CD4-positive, alpha-beta memory T cell (primary cell): ENCODE measurements at regions not wholly inside any gene's neighbourhood (a gene's known extent, or its start where the extent isn't known, plus 50 kb on each side); places are given as distances from the start of the nearest gene placed in this dataset.
A peak's percentile ranks its signal among the peaks of the same experiment; 100 is the strongest.

Experiments
- CTCF ChIA-PET: fragments of 350-600 bp; sonication (Branson Sonifier 250); formaldehyde crosslinking; loops from one replicate; lab custom pipeline; 2021; ENCODE audit warnings: inconsistent platforms; ENCODE audit not compliant: partially characterized antibody; lab: Charles Lee
- POLR2A ChIA-PET: fragments of 350-600 bp; sonication (Branson Sonifier 250); formaldehyde crosslinking; loops from one replicate; lab custom pipeline; 2021; ENCODE audit not compliant: partially characterized antibody; lab: Charles Lee
- DNase-seq, 5 donors: peaks; one replicate each; pipeline versions ENCODE4 v3.0.0 to v3.0.0-alpha.2; 2020 to 2022; ENCODE audit warnings: mixed read lengths in 1 of 5
- H3K27ac ChIP-seq: one replicate; pipeline ENCODE4 v1.7.0; 2013; ENCODE audit warnings: low read depth, low read length
- H3K27me3 ChIP-seq: 2 replicates; pipeline ENCODE4 v1.7.0; 2013; ENCODE audit warnings: mild to moderate bottlenecking, low read length, moderate library complexity; ENCODE audit not compliant: insufficient read depth
- H3K36me3 ChIP-seq: 2 replicates; pipeline ENCODE4 v1.7.0; 2013; ENCODE audit warnings: mild to moderate bottlenecking, low read length, moderate library complexity; ENCODE audit not compliant: insufficient read depth
- H3K4me1 ChIP-seq: 2 replicates; pipeline ENCODE4 v1.7.0; 2013; ENCODE audit warnings: mild to moderate bottlenecking, low read length, moderate library complexity; ENCODE audit not compliant: insufficient read depth
- H3K4me3 ChIP-seq, 2 donors: one replicate each; pipeline ENCODE4 v1.7.0; 2013; ENCODE audit warnings: low read length in 2 of 2, mild to moderate bottlenecking in 1 of 2
- H3K9me3 ChIP-seq, 2 donors: one replicate each; pipeline ENCODE4 v1.7.0; 2013; ENCODE audit warnings: low read length in 2 of 2, control low read depth in 1 of 2; ENCODE audit not compliant: control insufficient read depth in 1 of 2
- H3K27ac Mint-ChIP-seq, 7 donors: one replicate each; pipeline ENCODE4 v1.8.0; 2020 to 2021; ENCODE audit warnings: mixed read lengths in 7 of 7, mild to moderate bottlenecking in 6 of 7, inconsistent platforms in 3 of 7, moderate library complexity in 3 of 7
- H3K27me3 Mint-ChIP-seq, 2 donors: one replicate each; pipeline ENCODE4 v1.8.0; 2020 to 2021; ENCODE audit warnings: mixed read lengths in 2 of 2
- H3K36me3 Mint-ChIP-seq, 2 donors: one replicate each; pipeline ENCODE4 v1.8.0; 2020 to 2021; ENCODE audit warnings: mixed read lengths in 2 of 2, inconsistent platforms in 1 of 2, mild to moderate bottlenecking in 1 of 2
- H3K4me1 Mint-ChIP-seq, 4 donors: one replicate each; pipeline ENCODE4 v1.8.0; 2020 to 2021; ENCODE audit warnings: mixed read lengths in 4 of 4, mild to moderate bottlenecking in 1 of 4
- H3K4me3 Mint-ChIP-seq, 8 donors: one replicate each; pipeline ENCODE4 v1.8.0; 2020 to 2021; ENCODE audit warnings: mixed read lengths in 8 of 8, mild to moderate bottlenecking in 7 of 8, moderate library complexity in 6 of 8, inconsistent platforms in 3 of 8
- H3K9me3 Mint-ChIP-seq, 8 donors: one replicate each; pipeline ENCODE4 v1.8.0; 2020 to 2021; ENCODE audit warnings: mixed read lengths in 8 of 8, mild to moderate bottlenecking in 5 of 8, inconsistent platforms in 3 of 8, moderate library complexity in 1 of 8
- intact Hi-C: fragments of 100-400 bp; cut with micrococcal nuclease; formaldehyde crosslinking; loops from one replicate; pipeline ENCODE4 v1.15.1; 2023

GRCh38 chr5:17802256-17802655, 168.0 kb downstream of the TAF11L14 start:
- no peaks in the 10 kb centered on the region for H3K4me1 ChIP-seq
- POLR2A ChIA-PET: no interaction called here
- H3K27me3 ChIP-seq: no peaks in the 10 kb centered on the region
- CTCF ChIA-PET: no interaction called here
- H3K4me3 ChIP-seq: no peak overlapping the region
- intact Hi-C loops: no loop called here
- Mint-ChIP-seq H3K27me3 (no peaks in the 10 kb centered on the region), H3K4me1 (no peaks in the 10 kb centered on the region), H3K9me3 (peaks cover 0 to 11% (median 4%) of the 10 kb centered on the region in 8 donors), H3K4me3 (no peak overlapping the region), H3K27ac (no peak overlapping the region), H3K36me3 (no peaks in the 10 kb centered on the region)
- no peak overlapping the region for H3K27ac ChIP-seq
- H3K9me3 ChIP-seq: no peaks in the 10 kb centered on the region
- H3K36me3 ChIP-seq: no peaks in the 10 kb centered on the region
- DNase-seq: no peak

- no peaks in the 10 kb centered on the region for H3K36me3 Mint-ChIP-seq
- intact Hi-C loops: no loop called here
- DNase-seq: no peak
- CTCF ChIA-PET: no interaction called here
- Histone ChIP-seq H3K9me3 (no peaks in the 10 kb centered on the region), H3K4me1 (no peaks in the 10 kb centered on the region), H3K27ac (no peak overlapping the region), H3K36me3 (no peaks in the 10 kb centered on the region), H3K4me3 (no peak overlapping the region), H3K27me3 (no peaks in the 10 kb centered on the region)
- POLR2A ChIA-PET: no interaction called here
- peaks cover 0 to 6% (median 2%) of the 10 kb centered on the region in 8 donors for H3K9me3 Mint-ChIP-seq
- H3K4me1 Mint-ChIP-seq: no peaks in the 10 kb centered on the region
- H3K27ac Mint-ChIP-seq: no peak overlapping the region
- H3K4me3 Mint-ChIP-seq: no peak overlapping the region
- H3K27me3 Mint-ChIP-seq: no peaks in the 10 kb centered on the region
These were observed 169.7 kb downstream of the TAF11L14 start for GRCh38 chr5:17803971-17804370.

GRCh38 chr5:17805227-17805825, 171.1 kb downstream of the TAF11L14 start:
- H3K27ac Mint-ChIP-seq: no peak overlapping the region
- H3K27me3 Mint-ChIP-seq: no peaks in the 10 kb centered on the region

GRCh38 chr5:17806818-17807468, 172.7 kb downstream of the TAF11L14 start:
- POLR2A ChIA-PET: no interaction called here
- peak in 1 of 5 donors; percentile 33 for DNase-seq
- H3K4me3 Mint-ChIP-seq: no peak overlapping the region
- CTCF ChIA-PET: no interaction called here
- H3K27me3 Mint-ChIP-seq: no peaks in the 10 kb centered on the region
- peaks cover 0 to 7% (median 0%) of the 10 kb centered on the region in 8 donors for H3K9me3 Mint-ChIP-seq
- no peaks in the 10 kb centered on the region for H3K4me1 Mint-ChIP-seq
- Histone ChIP-seq H3K9me3 (no peaks in the 10 kb centered on the region), H3K4me3 (no peak overlapping the region), H3K36me3 (no peaks in the 10 kb centered on the region), H3K4me1 (no peaks in the 10 kb centered on the region), H3K27me3 (no peaks in the 10 kb centered on the region), H3K27ac (no peak overlapping the region)
- intact Hi-C loops: no loop called here
- no peak overlapping the region for H3K27ac Mint-ChIP-seq
- H3K36me3 Mint-ChIP-seq: no peaks in the 10 kb centered on the region

More at GRCh38 chr5:17805227-17805825, 171.1 kb downstream of the TAF11L14 start:
- Mint-ChIP-seq H3K36me3 (no peaks in the 10 kb centered on the region), H3K4me1 (no peaks in the 10 kb centered on the region), H3K4me3 (no peak overlapping the region), H3K9me3 (peaks cover 0 to 5% (median 0%) of the 10 kb centered on the region in 8 donors)
- ChIA-PET CTCF (no interaction called here), POLR2A (no interaction called here)
- H3K27ac ChIP-seq: no peak overlapping the region
- no peak overlapping the region for H3K4me3 ChIP-seq
- intact Hi-C loops: no loop called here
- H3K36me3 ChIP-seq: no peaks in the 10 kb centered on the region
- H3K4me1 ChIP-seq: no peaks in the 10 kb centered on the region
- no peaks in the 10 kb centered on the region for H3K9me3 ChIP-seq
- no peak for DNase-seq
- no peaks in the 10 kb centered on the region for H3K27me3 ChIP-seq

- no peak overlapping the region for H3K27ac Mint-ChIP-seq
- no peak for DNase-seq
- intact Hi-C loops: no loop called here
- H3K36me3 ChIP-seq: no peaks in the 10 kb centered on the region
- ChIA-PET CTCF (interaction anchor here (0.5 kb wide), 1 partner anchor 269 kb away, joined by 4 read pairs; no protein-coding TSS in a partner anchor), POLR2A (no interaction called here)
- no peaks in the 10 kb centered on the region for H3K27me3 Mint-ChIP-seq
- no peaks in the 10 kb centered on the region for H3K9me3 ChIP-seq
- no peak overlapping the region for H3K4me3 ChIP-seq
- no peak overlapping the region for H3K4me3 Mint-ChIP-seq
- peaks cover 0 to 7% (median 0%) of the 10 kb centered on the region in 8 donors for H3K9me3 Mint-ChIP-seq
- no peaks in the 10 kb centered on the region for H3K4me1 ChIP-seq
- H3K36me3 Mint-ChIP-seq: no peaks in the 10 kb centered on the region
- no peak overlapping the region for H3K27ac ChIP-seq
- no peaks in the 10 kb centered on the region for H3K4me1 Mint-ChIP-seq
- H3K27me3 ChIP-seq: no peaks in the 10 kb centered on the region
These were observed 174.3 kb downstream of the TAF11L14 start for GRCh38 chr5:17808566-17808965.

GRCh38 chr5:17810734-17811133, 176.5 kb downstream of the TAF11L14 start:
- Mint-ChIP-seq H3K27me3 (no peaks in the 10 kb centered on the region), H3K4me3 (no peak overlapping the region), H3K4me1 (no peaks in the 10 kb centered on the region), H3K36me3 (no peaks in the 10 kb centered on the region), H3K9me3 (peaks cover 0 to 5% (median 0%) of the 10 kb centered on the region in 8 donors), H3K27ac (no peak overlapping the region)
- POLR2A ChIA-PET: no interaction called here
- CTCF ChIA-PET: no interaction called here
- DNase-seq: no peak
- H3K27ac ChIP-seq: no peak overlapping the region
- H3K4me3 ChIP-seq: no peak overlapping the region
- no peaks in the 10 kb centered on the region for H3K9me3 ChIP-seq
- no peaks in the 10 kb centered on the region for H3K4me1 ChIP-seq
- H3K36me3 ChIP-seq: no peaks in the 10 kb centered on the region
- no peaks in the 10 kb centered on the region for H3K27me3 ChIP-seq
- intact Hi-C loops: no loop called here

- H3K36me3 Mint-ChIP-seq: no peaks in the 10 kb centered on the region
- no peak overlapping the region for H3K27ac Mint-ChIP-seq
- Histone ChIP-seq H3K36me3 (no peaks in the 10 kb centered on the region), H3K4me1 (no peaks in the 10 kb centered on the region), H3K27ac (no peak overlapping the region), H3K4me3 (no peak overlapping the region), H3K27me3 (no peaks in the 10 kb centered on the region), H3K9me3 (no peaks in the 10 kb centered on the region)
- no peaks in the 10 kb centered on the region for H3K27me3 Mint-ChIP-seq
- H3K4me1 Mint-ChIP-seq: no peaks in the 10 kb centered on the region
- DNase-seq: no peak
- intact Hi-C loops: no loop called here
- POLR2A ChIA-PET: no interaction called here
- H3K9me3 Mint-ChIP-seq: peaks cover 0 to 8% (median 3%) of the 10 kb centered on the region in 8 donors
- no peak overlapping the region for H3K4me3 Mint-ChIP-seq
- CTCF ChIA-PET: no interaction called here
These were observed 179.0 kb downstream of the TAF11L14 start for GRCh38 chr5:17813214-17813613.
